Neutrophil (primary cell): ENCODE measurements at regions not wholly inside any gene's neighbourhood (a gene's known extent, or its start where the extent isn't known, plus 50 kb on each side); places are given as distances from the start of the nearest gene placed in this dataset.

Source experiments
- H3K27ac ChIP-seq: fragments of 200-600 bp; sonication (generic); 2 replicates; pipeline ENCODE4 v1.5.1; 2016; ENCODE audit warnings: mild to moderate bottlenecking, moderate library complexity
- H3K27me3 ChIP-seq: fragments of 200-600 bp; sonication (generic); 2 replicates; pipeline ENCODE4 v1.6.0; 2016; ENCODE audit warnings: mild to moderate bottlenecking
- H3K36me3 ChIP-seq: fragments of 200-600 bp; sonication (generic); 2 replicates; pipeline ENCODE4 v1.5.1; 2017
- H3K4me1 ChIP-seq, 2 experiments: fragments of 200-600 bp in 1 of 2; sonication (generic) in 1 of 2; 1 replicate in 1 of 2; 2 replicates in 1 of 2; pipeline versions ENCODE4 v1.5.1 to v1.6.1; 2013 to 2016; ENCODE audit warnings: low read depth in 1 of 2, low read length in 1 of 2, mild to moderate bottlenecking in 1 of 2, moderate library complexity in 1 of 2; ENCODE audit not compliant: control insufficient read depth in 1 of 2, insufficient read depth in 1 of 2
- H3K4me3 ChIP-seq, 2 experiments: fragments of 200-600 bp in 1 of 2; sonication (generic) in 1 of 2; 1 replicate in 1 of 2; 2 replicates in 1 of 2; pipeline ENCODE4 v1.5.1; 2013 to 2016; ENCODE audit warnings: low read depth in 1 of 2, low read length in 1 of 2, mild to moderate bottlenecking in 1 of 2, moderate library complexity in 1 of 2
- H3K9me3 ChIP-seq: fragments of 200-600 bp; sonication (generic); 2 replicates; pipeline ENCODE4 v1.5.1; 2016
- CTCF ChIP-seq: fragments of 200-600 bp; sonication (generic); IDR thresholded peaks from 2 replicates; pipeline ENCODE4 v1.5.1; 2016; ENCODE audit warnings: antibody characterized with exemption

- no peaks in the 10 kb centered on the region for H3K36me3 ChIP-seq
- no peak overlapping the region for H3K27ac ChIP-seq
- no peak overlapping the region for H3K4me3 ChIP-seq
- H3K9me3 ChIP-seq: no peaks in the 10 kb centered on the region
- H3K4me1 ChIP-seq: no peaks in the 10 kb centered on the region
- H3K27me3 ChIP-seq: peaks cover 19% of the 10 kb centered on the region
- TF ChIP-seq CTCF: no peak
Observed at GRCh38 chr2:235131334-235132305, 179.8 kb downstream of the SH3BP4 start.

- H3K27me3 ChIP-seq: peaks cover 25% of the 10 kb centered on the region
- no peaks in the 10 kb centered on the region for H3K36me3 ChIP-seq
- no peak overlapping the region for H3K27ac ChIP-seq
- no peaks in the 10 kb centered on the region for H3K9me3 ChIP-seq
- H3K4me3 ChIP-seq: no peak overlapping the region
- TF ChIP-seq CTCF: no peak
- no peaks in the 10 kb centered on the region for H3K4me1 ChIP-seq
Observed at GRCh38 chr2:235132651-235133050, 180.8 kb downstream of the SH3BP4 start.

- H3K27me3 ChIP-seq: peaks cover 25% of the 10 kb centered on the region
- H3K4me3 ChIP-seq: no peak overlapping the region
- no peak overlapping the region for H3K27ac ChIP-seq
- no peaks in the 10 kb centered on the region for H3K4me1 ChIP-seq
- H3K9me3 ChIP-seq: no peaks in the 10 kb centered on the region
- H3K36me3 ChIP-seq: no peaks in the 10 kb centered on the region
- TF ChIP-seq CTCF: no peak
Observed at GRCh38 chr2:235133837-235134236, 182.0 kb downstream of the SH3BP4 start.

GRCh38 chr2:235134420-235134819, 182.6 kb downstream of the SH3BP4 start:
- H3K36me3 ChIP-seq: no peaks in the 10 kb centered on the region
- no peaks in the 10 kb centered on the region for H3K9me3 ChIP-seq
- TF ChIP-seq CTCF: no peak
- H3K27ac ChIP-seq: no peak overlapping the region
- H3K4me1 ChIP-seq: no peaks in the 10 kb centered on the region
- H3K27me3 ChIP-seq: peaks cover 25% of the 10 kb centered on the region
- H3K4me3 ChIP-seq: no peak overlapping the region

GRCh38 chr2:235135195-235135965, 183.6 kb downstream of the SH3BP4 start:
- no peaks in the 10 kb centered on the region for H3K36me3 ChIP-seq
- H3K4me3 ChIP-seq: no peak overlapping the region
- H3K4me1 ChIP-seq: no peaks in the 10 kb centered on the region
- TF ChIP-seq CTCF: no peak
- H3K9me3 ChIP-seq: no peaks in the 10 kb centered on the region
- H3K27me3 ChIP-seq: peaks cover 25% of the 10 kb centered on the region
- H3K27ac ChIP-seq: no peak overlapping the region
